NCI-H2171 treated with DMSO at 0.1 percent for 48 hours (cell line): ENCODE measurements at regions not wholly inside any gene's neighbourhood (a gene's known extent, or its start where the extent isn't known, plus 50 kb on each side); places are given as distances from the start of the nearest gene placed in this dataset.
"Not testable (repeated sequence)": the region's sequence is repeated elsewhere in the genome, so short reads cannot be mapped to it uniquely, and the experiment has no call there.

Experiments used
- DNase-seq: peaks from one replicate; lab custom pipeline; 2025; lab: John Stamatoyannopoulos, UW

GRCh38 chr12:131343436-131343835 is 367.5 kb upstream of the SFSWAP start:
- DNase-seq: not testable (repeated sequence)

GRCh38 chr12:131344715-131345520 is 366.0 kb upstream of the SFSWAP start:
- DNase-seq: not testable (repeated sequence)

GRCh38 chr12:131345521-131346436 is 365.1 kb upstream of the SFSWAP start:
- no peak for DNase-seq

GRCh38 chr12:131346555-131347344 is 364.1 kb upstream of the SFSWAP start:
- DNase-seq: no peak

GRCh38 chr12:131347345-131347714 is 363.6 kb upstream of the SFSWAP start:
- DNase-seq: no peak

- DNase-seq: no peak
Observed at GRCh38 chr12:131347732-131348131, 363.2 kb upstream of the SFSWAP start.

- peak; percentile 76 for DNase-seq
Observed at GRCh38 chr12:131348231-131348630, 362.7 kb upstream of the SFSWAP start.

GRCh38 chr12:131348646-131349045 is 362.2 kb upstream of the SFSWAP start:
- DNase-seq: peak; percentile 47

GRCh38 chr12:131349397-131350127 is 361.3 kb upstream of the SFSWAP start:
- DNase-seq: no peak

GRCh38 chr12:131350943-131351318 is 360.0 kb upstream of the SFSWAP start:
- no peak for DNase-seq

GRCh38 chr12:131351319-131352028 is 359.4 kb upstream of the SFSWAP start:
- peak; percentile 53 for DNase-seq

- no peak for DNase-seq
Observed at GRCh38 chr12:131352296-131352900, 358.5 kb upstream of the SFSWAP start.

- DNase-seq: no peak
Observed at GRCh38 chr12:131353376-131353775, 357.5 kb upstream of the SFSWAP start.

- DNase-seq: no peak
Observed at GRCh38 chr12:131353826-131354225, 357.1 kb upstream of the SFSWAP start.

- no peak for DNase-seq
Observed at GRCh38 chr12:131355361-131356245, 355.3 kb upstream of the SFSWAP start.

GRCh38 chr12:131356485-131357184 is 354.3 kb upstream of the SFSWAP start:
- DNase-seq: no peak

GRCh38 chr12:131357185-131357747 is 353.6 kb upstream of the SFSWAP start:
- DNase-seq: no peak

- DNase-seq: no peak
Observed at GRCh38 chr12:131357920-131358319, 353.0 kb upstream of the SFSWAP start.
